AG10803 (cell line): ENCODE measurements at regions not wholly inside any gene's neighbourhood (a gene's known extent, or its start where the extent isn't known, plus 50 kb on each side); places are given as distances from the start of the nearest gene placed in this dataset.
"Not testable (repeated sequence)": the region's sequence is repeated elsewhere in the genome, so short reads cannot be mapped to it uniquely, and the experiment has no call there.

Experiments
- DNase-seq: peaks from one replicate; pipeline ENCODE4 v3.0.0; 2010; ENCODE audit warnings: low read depth
- H3K4me3 ChIP-seq: 2 replicates; pipeline ENCODE4 v1.5.1; 2011; ENCODE audit warnings: mild to moderate bottlenecking, low read length, control low read depth
- TF ChIP-seq, protein P1 (sequence below): conservative IDR thresholded peaks from 2 replicates; pipeline ENCODE4 v1.5.1; 2011; ENCODE audit warnings: mild to moderate bottlenecking, low read length, control low read depth, inconsistent platforms

DNA sequence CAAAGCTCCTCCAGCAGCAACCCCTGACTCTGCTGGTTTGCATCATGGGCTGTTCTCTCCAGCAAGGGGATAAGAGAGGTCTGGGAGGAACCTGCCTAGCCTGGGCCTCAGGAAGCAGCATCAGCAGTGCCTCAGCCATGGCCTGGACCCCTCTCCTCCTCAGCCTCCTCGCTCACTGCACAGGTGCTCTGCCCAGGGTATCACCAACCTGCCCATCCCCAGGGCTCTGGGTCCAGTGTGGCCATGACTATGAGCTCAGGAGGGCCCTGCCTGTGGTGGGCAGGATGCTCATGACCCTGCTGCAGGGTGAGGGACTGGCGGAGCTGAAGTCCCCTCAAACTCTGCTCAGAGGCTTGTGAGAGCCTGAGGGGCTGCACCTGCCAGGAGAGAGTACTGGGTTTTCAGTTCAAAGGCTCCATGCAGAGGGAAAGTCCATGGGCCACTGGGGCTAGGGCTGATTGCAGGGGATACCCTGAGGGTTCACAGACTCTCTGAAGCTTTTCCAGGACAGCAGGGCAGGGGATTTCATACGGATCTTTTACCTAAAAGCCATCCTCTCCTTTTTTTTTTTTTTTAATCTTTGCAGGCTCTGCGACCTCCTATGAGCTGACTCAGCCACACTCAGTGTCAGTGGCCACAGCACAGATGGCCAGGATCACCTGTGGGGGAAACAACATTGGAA, 115.8 kb upstream of the IGLL5 start:
- TF ChIP-seq, protein P1, sequence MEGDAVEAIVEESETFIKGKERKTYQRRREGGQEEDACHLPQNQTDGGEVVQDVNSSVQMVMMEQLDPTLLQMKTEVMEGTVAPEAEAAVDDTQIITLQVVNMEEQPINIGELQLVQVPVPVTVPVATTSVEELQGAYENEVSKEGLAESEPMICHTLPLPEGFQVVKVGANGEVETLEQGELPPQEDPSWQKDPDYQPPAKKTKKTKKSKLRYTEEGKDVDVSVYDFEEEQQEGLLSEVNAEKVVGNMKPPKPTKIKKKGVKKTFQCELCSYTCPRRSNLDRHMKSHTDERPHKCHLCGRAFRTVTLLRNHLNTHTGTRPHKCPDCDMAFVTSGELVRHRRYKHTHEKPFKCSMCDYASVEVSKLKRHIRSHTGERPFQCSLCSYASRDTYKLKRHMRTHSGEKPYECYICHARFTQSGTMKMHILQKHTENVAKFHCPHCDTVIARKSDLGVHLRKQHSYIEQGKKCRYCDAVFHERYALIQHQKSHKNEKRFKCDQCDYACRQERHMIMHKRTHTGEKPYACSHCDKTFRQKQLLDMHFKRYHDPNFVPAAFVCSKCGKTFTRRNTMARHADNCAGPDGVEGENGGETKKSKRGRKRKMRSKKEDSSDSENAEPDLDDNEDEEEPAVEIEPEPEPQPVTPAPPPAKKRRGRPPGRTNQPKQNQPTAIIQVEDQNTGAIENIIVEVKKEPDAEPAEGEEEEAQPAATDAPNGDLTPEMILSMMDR, result no peak
- DNase-seq, result no peak
- no peak overlapping the region for H3K4me3 ChIP-seq

DNA sequence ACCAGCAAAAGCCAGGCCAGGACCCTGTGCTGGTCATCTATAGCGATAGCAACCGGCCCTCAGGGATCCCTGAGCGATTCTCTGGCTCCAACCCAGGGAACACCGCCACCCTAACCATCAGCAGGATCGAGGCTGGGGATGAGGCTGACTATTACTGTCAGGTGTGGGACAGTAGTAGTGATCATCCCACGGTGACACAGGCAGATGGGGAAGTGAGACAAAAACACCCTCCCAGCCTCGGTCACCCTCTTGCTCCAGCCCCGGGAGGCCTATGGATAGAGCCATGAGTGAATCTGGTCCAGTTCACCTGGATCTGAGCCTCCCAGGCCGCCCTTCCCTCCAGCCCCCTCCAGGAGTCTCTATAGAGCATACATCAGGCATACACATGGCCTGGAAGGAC, 115.2 kb upstream of the IGLL5 start:
- H3K4me3 ChIP-seq, result no peak overlapping the region
- TF ChIP-seq, protein P1, result no peak
- no peak for DNase-seq

DNA sequence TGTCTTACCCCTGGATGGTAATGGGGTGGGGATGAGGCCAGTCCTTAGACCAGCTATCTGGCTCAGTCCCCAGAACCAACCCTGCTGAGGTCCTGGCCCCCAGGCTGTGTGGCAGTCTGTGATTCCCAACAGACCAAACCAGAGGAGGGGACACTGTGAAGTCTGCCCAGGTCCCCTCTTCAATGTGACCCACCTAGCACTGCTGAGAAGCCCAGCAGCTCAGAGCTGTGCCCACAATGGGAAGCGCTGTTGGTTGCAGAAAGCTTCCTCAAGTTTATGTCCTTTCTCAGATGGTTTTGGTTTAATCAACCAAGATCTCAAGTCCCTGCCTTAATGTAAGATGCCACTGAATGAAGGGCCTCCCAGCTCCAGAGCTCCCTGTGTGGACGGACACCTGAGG, 114.7 kb upstream of the IGLL5 start:
- TF ChIP-seq, protein P1, result no peak
- DNase-seq, result no peak
- H3K4me3 ChIP-seq, result no peak overlapping the region

DNA sequence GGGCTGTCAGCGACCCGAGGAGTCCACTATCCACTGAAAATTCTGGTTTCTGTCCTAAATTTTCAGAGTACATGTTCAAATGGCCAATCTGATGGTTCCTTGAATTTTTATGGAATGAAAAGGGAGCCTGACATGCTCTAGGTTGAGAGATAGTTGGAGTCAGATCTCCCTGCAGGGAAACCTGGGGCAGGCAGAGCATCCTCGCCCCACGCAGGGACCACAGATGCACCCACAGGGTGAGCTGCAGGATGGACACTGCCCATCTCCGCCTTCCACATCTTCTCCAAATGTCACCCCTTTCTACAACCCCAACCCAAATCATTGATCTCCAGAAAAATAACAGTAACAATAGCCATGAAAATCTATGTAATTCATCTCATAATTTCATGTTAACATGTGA, 114.2 kb upstream of the IGLL5 start:
- TF ChIP-seq, protein P1, result no peak
- DNase-seq, result no peak
- no peak overlapping the region for H3K4me3 ChIP-seq

DNA sequence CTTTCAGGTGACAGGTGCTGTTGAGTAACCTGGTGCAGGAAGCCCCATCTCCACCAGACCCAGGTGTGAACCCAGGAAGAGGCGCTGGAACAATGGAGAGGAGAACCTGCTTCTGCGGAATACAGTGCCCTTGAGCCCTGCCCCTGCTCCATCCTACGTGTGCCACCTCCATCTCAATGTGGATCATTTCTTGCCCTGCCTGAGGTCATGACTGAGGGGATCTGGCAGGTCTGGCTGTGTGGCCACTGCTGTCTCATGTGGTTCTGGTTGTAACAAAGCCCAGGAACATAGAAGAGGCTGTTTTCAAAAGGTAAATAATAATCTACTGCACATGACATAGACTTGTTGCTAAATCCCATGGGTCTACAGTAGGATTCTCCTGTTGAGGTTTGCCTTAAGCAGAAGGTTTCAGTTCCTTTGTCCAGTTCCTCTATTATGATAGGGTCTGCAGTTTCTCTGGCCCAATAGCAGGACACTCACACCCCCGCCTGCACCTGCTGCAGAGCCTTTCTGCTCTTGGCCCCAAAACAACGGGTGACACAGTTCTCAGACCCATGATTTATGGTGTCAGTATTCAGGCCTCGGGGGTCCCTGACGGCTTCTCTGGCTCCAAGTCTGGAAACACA, 113.5 kb upstream of the IGLL5 start:
- DNase-seq, result no peak
- TF ChIP-seq, protein P1, result no peak

DNA sequence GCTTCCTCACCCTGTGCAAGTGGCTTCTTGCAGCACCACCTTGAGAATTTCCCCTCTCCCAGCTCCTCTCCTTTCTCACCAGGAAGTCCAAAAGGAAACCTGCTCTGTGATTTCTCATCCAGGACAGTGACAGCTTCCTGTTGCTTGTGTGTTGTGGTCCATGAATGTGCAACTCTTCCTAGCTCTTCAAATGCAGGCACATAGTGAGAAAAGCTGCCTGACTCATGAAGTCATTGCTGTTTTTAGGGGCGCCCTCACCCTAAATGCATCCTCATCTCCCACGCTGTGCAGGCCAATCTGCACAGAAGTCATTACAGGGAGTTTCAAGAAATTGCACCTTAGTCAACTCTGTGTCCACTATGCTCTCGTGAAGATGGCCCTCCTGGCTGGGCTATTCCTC, 112.9 kb upstream of the IGLL5 start:
- DNase-seq, H3K4me3 ChIP-seq: not testable (repeated sequence)

More for the DNA sequence above, 113.5 kb upstream of the IGLL5 start:
- H3K4me3 ChIP-seq, result no peak overlapping the region

DNA sequence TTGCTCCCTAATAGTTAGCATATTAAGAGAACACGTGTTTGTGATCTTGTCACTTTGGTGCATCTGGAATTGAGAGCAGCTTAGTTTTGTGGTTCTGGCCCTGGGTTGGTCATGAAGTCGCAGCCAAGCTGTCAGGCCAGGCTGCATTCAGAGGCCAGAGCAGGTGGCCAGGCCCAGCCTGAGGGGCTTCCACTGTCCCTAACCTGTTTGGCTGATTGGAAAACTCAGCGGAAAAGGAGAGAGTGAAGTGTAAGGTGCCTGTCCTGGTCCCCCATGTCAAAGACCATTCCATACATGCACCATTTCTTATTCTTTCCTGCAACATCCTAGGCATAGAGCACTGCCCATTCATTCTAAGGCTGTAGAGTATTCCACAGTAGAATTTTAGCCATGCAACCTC, 111.5 kb upstream of the IGLL5 start:
- DNase-seq, result no peak
- H3K4me3 ChIP-seq, result no peak overlapping the region
- TF ChIP-seq, protein P1, result no peak
